Ramos (cell line): ENCODE measurements at regions not wholly inside any gene's neighbourhood (a gene's known extent, or its start where the extent isn't known, plus 50 kb on each side); places are given as distances from the start of the nearest gene placed in this dataset.
"Not testable (repeated sequence)": the region's sequence is repeated elsewhere in the genome, so short reads cannot be mapped to it uniquely, and the experiment has no call there.

Experiments
- in situ Hi-C: fragments of 300-500 bp; cut with MboI; formaldehyde crosslinking; loops from one replicate; pipeline ENCODE4 v1.14.3; 2022; ENCODE audit warnings: low sequenced_read_pairs; ENCODE audit not compliant: unreplicated experiment

DNA sequence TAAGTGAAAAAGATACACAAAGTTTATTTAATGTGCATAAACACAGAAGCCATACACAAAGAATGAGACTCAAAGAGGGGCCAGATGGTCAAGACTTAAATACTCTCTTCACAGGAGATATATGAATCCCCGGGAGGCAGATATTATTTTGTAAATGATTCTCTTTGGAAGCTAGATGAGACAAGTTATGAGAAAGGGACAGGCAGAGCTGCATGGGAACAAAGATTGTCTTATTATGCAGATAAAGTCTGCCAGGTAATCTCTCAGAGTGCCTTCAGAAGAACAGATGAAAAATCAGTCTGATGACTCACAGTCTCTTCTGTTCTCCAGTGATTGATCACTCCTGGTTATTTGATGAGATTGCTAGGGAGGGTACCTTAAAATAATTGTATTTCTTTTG is 89.0 kb downstream of the NAF1 start:
- in situ Hi-C loops, result no loop called here

DNA sequence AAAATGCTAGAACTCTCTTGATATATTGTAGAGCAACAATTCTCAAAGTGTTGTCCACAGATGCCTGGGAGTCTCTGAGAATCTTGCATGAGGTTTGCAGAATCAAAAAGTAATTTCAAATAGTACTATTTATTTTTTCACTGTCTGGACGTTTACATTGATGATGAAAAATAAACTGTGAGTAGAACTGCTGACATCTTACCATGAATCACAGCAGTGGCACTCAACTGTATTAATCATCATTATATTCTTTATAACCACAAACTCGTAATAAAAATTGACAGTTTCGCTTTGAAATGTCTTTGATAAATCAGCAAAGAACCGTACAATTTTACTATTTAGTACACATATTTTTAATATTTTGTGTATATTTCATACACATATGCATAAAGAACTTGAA is 94.5 kb downstream of the NAF1 start:
- in situ Hi-C loops, result no loop called here

DNA sequence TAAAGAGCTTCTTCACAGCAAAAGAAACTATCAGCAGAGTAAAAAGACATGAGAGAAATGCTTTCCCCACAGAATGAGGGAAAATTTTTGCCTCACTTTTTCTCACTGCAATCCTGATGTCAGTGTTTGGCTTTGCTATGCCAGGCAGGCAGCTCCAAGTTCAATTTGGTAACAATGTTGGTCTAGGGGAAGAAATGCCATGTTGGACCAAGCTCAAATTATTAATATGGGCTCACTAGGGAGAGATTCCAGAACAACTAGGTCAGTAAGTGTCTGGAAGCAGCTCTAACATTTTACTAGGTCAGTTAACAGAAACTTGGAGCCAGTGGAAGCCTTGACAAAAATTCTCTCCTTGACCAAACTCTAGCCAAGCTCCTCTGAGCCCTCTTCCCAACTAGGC is 95.4 kb downstream of the NAF1 start:
- in situ Hi-C loops, result no loop called here

DNA sequence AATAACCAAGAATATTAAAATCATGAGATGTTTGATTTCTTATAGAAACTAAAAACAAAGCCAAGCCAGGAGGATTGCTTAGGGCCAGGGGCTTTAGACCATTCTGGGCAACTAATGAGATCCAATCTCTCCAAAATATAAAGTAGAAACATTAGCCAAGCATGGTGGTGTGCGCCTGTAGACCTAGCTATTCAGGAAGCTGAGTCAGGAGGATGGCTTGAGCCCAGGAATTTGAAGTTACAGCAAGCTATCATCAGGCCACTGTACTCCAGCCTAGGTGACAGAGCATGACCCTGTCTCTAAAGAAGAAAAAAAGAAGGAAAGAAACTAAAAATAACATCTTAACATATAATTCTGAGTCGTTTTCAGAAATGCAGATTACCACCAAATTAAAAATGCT is 96.7 kb downstream of the NAF1 start:
- in situ Hi-C loops, result no loop called here

DNA sequence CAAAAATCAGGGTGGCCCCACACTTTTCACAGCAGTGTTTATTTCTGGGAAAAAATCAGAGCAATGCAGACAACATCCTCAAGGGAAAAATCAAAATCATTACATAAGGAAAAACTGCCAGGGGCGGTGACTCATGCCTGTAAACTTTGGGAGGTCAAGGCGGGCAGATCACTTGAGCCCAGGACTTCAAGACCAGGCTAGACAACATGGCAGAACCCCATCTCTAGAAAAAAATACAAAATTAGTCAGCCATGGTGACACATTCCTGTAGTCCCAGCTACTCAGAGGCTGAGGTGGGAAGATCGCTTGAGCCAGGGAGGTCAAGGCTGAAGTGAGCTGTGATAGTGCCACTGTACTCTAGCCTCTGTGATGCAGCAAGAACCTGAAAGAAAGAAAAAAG is 102.8 kb downstream of the NAF1 start:
- in situ Hi-C loops, result no loop called here

DNA sequence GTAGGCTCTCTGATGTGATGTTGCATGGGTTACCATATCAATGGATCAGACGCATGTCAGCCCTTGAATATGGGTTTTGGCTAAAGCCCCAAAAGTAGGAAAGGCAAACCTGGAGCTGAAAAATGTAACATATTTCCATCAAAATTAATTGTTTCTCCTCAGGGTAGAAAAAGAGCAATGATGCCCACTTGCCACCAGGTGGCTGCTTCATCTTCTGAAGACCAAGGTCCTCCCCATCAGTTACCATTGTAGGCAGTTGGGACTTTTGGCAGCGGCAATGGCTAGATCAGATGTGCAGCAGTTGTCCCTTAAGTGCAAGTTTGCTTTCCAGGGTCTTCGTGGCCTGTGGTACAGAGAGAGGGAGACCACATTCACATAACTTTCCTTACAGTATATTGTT is 118.2 kb downstream of the NAF1 start:
- in situ Hi-C loops, result loop anchor here (25.0 kb wide), 1 partner anchor 536 kb away; no protein-coding TSS in a partner anchor

DNA sequence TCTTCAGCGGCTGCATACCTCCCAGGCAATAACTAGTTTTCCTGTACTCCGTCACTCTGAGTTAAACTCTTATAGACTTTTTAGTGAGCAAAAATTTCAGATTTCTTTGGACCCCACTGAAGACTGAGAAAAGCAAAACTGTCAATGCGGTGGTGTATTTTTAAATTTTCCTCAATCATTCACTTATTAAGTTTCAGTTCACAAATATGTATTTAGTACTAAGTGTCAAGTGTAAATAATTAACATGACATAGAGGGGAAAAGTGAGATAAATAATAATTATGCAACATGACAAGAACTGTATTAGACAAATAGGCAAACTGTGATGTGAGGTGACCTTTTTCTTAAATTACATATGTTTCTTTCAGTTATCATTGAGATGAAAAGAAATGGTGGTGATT is 124.4 kb downstream of the NAF1 start:
- in situ Hi-C loops, result loop anchor here (25.0 kb wide), 1 partner anchor 530 kb away; no protein-coding TSS in a partner anchor

DNA sequence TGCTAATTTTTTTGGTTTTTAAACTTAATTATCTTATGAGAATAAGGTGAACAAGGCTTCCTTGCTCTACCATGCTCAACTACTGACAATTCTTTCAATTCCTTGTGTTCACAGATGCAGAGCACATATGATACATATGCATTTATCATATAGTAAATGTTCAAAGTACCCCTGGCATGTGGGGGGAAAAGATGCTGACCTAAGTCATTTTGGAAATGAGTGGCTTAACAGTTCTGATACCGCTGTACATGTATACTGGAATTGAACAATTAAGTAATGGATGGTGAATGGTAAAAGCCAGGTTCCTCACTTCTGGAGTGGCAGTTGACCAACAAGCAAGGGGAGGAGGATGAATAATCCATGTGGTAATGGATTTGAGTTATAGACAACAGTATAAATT is 149.6 kb downstream of the NAF1 start:
- in situ Hi-C loops, result no loop called here

DNA sequence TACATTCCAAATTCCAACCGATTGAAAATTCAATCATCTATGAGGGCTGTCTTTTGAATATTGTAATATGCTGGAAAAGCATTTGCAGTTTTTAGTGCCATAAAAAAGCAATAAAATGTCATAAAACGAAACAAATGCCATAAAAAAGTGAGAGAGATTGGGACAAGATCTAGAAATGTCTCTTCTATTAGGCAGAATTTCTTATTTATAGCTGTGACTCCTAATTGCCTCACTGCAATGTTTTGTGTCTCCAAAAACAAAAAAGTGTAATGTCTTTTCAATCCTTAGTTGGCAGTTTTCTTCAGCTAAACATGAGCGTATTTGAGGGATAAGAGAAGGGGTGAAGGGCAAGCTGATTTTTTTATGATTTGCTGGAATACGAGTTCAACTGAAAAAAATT is 153.9 kb downstream of the NAF1 start:
- in situ Hi-C loops, result no loop called here

DNA sequence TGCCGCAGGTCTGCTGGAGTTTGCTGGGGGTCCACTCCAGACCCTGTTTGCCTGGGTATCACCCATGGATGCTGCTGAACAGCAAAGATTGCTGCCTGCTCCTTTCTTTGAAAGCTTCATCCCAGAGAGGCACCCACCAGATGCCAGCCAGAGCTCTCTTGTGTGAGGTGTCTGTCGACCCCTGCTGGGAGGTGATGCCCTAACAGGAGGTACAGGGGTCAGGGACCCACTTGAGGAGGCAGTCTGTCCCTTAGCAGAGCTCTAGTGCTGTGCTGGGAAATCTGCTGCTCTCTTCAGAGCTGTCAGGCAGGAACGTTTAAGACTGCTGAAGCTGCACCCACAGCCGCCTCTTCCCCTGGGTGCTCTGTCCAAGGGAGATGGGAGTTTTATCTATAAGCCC is 162.7 kb downstream of the NAF1 start:
- in situ Hi-C loops, result no loop called here

DNA sequence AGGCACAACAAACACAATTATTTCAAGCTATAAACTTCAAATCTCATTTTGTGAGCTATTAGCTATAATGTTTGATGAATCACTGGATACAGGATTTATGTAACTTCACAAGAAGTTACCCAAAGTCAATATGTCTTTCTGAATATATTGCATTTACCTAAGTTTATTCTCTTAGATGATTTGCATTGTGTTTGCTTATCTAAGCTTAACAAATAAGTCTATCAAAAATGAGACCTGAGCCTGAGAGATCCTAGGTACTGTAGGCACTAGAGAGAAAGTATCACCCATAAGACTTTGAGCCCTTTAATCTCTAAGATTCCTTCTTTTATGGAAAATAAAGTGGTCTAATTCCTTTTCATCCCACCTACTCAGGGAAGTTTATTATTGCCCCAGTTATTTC is 178.2 kb downstream of the NAF1 start:
- in situ Hi-C loops, result no loop called here

DNA sequence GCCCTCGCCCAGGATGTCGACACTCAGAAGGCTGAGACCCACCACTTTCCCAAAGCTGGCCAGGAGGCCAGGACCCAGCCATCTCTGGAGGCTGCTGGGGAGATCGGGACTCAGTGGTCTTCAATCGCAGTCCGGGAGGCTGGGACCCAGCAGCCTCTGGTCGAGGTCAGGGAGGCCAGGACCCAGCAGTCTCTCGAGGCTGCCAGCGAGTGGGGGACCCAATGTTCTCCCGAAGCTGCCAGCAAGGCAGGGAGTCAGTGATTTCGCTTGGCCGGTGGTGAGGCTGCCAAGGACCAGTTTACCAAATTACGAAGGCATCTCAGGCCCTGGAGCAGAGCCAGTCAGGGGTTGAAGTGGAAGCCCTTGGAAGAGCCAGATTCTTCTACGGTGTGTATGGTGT is 181.6 kb downstream of the NAF1 start:
- in situ Hi-C loops, result no loop called here

DNA sequence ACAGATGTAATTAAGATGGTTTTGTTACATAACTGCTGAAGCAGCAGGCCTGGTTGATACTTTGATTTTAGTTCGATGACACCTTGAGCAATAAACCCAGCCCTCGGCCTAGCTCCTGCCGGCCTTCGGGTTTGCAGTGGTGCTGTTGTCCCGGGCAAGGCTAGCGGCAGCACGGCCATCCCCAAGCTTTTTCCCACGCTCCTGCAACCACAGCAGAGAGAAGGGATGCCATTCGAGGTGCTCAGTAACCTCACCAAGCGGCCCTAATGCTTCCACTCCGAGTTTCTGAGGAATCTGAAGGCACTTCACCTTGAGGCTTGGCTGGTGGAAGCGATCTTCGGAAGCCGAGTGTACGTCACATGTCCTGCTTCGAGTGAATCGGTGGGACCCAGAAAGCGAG is 182.1 kb downstream of the NAF1 start:
- in situ Hi-C loops, result no loop called here

DNA sequence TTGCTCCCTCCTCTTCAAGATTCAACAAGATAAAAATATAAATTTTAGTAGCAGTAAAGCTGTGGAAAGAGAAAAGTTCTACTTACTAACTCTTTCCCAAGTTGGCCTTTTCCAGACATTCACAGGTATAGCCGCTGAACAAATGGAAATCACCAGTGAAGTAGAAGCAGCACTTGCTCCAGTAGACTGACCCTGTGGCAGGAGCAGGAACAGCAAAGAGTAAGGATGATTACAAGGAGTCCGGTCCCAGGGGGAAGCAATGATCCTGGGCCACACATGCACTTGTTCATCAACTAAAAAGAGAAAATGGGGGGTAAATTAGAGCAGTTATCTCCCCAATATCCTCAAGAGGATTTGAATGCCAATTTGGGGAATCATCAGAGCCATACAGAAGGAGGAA is 184.9 kb downstream of the NAF1 start:
- in situ Hi-C loops, result no loop called here

DNA sequence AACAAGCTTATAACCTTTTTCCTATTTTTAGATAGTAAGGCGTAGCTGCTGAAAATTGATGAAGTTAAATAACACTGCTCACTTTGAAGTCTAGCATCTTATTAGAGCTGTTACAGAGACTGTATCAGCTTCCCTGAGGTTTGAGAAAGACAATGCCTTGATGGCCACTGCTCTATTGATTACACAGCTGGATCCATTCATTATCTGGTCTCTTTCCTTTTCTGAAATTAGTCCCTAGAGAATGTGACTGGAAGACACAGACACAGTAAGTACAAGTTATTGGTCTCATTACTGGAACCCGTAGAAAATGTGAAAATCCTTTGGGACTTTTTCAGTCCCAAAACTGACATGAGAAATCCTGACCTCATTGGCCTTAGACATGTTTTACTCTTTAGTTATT is 188.3 kb downstream of the NAF1 start:
- in situ Hi-C loops, result no loop called here

DNA sequence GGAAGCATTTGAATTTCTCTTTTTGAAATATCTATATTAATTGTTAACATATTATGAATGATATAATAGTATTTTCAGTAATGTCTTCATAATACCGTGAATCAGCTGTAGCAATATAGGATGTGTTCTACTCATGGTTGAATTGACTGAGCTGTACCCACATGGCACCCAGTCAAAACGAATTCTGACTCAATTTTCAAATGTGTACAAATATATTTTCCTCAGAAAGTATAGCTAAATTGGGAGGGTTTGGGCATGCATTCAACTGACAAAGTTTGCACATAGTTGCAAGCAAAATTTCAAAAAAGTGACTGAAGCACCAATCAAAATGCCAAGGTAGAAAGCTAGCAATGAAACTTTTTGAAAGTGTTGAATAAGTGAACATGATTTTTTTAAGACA is 188.9 kb downstream of the NAF1 start:
- in situ Hi-C loops, result no loop called here

DNA sequence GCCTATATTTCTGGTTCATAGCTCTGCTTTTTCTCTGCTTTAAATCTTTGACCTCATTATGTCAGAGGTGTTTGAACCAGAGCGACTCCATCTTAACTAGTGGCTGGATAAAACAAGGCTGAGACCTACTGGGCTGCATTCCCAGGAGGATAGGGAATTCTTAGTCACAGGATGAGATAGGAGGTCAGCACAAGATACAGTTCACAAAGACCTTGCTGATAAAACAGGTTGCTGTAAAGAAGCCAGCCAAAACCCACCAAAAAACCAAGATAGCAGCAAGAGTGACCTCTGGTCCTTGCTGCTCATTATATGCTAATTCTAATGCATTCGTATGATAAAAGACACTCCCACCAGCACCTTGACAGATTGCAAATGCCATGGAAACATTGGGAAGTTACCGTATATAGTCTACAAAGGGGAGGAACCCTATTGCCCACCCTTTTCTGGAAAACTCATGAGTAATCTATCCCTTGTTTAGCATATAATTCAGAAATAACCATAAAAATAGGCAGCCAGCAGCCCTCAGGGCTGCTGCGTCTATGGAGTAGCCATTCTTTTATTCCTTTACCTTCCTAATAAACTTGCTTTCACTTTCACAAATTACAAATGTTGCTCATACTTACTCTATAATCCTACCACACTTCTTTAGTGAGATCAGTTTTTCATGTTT is 193.9 kb downstream of the NAF1 start:
- in situ Hi-C loops, result no loop called here

DNA sequence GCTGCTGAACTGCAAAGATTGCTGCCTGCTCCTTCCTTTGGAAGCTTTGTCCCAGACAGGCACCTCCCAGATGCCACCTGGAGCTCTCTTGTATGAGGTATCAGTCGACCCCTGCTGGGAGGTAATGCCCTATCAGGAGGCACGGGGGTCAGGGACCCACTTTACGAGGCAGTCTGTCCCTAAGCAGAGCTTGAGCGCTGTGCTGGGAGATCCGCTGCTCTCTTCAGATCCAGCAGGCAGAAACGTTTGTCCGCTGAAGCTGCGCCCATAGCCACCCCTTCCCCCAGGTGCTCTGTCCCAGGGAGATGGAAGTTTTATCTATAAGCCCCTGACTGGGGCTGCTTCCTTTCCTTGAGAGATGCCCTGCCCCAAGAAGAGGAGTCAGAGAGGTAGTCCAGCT is 197.5 kb downstream of the NAF1 start:
- in situ Hi-C loops, result no loop called here

DNA sequence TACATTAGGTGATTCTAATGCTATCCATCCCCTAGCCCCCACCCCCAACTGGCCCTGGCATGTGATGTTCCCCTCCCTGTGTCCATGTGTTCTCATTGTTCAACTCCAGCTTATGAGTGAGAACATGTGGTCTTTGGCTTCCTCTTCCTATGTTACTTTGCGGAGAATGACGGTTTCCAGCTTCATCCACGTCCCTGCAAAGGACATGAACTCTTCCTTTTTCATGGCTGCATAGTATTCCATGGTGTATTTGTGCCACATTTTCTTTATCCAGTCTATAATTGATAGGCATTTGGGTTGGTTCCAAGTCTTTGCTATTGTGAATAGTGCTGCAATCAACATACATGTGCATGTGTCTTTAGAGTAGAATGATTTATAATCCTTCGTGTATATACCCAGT is 200.7 kb downstream of the NAF1 start:
- in situ Hi-C loops, result not testable (repeated sequence)

DNA sequence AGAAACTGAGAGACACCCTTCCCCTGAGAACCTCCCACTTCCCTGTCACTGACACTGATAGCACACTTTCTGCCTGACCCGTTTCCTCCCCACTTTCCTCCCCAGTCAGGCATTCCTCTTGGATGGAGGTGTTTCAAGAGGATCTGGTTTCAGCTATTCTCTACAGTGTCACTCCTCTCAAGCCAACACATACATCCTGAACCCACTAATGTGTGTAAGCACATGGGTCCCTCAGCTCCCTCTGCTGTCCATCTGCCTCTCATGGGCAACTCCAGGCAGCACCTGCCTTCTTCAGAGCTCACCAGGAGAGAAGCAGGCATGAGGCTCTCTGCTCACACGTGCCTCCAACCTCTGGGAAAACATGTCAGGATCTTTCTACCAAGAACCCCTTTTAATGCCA is 207.6 kb downstream of the NAF1 start:
- in situ Hi-C loops, result no loop called here

DNA sequence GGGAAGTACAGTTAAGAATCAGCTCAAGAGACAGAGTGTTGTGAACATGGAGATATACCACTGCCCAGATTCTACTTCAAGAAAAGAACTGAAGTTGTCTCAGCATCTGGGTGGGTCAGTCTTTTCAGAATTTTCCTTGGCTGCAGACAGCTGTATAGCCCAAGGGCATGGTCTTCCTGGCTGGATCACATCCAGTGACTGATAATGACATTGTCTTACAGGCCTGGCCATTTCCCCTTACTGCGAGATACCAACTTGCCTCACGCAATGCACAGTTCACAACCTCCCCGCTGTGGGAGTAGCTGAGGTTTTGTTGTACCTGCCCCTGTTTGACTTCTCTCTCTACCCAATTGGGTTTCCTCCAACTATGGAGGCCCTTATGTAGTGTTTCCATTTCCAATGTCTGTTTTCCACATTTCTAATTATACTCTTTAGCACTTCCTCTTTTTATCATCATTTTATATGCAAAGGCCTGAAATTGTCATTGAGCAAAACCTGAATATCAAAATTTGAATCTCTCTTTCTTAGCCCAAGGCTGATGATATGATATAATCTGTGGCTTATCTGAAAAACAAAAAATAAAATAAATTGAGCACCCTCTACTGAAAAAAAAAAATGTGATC is 209.1 kb downstream of the NAF1 start:
- in situ Hi-C loops, result no loop called here

DNA sequence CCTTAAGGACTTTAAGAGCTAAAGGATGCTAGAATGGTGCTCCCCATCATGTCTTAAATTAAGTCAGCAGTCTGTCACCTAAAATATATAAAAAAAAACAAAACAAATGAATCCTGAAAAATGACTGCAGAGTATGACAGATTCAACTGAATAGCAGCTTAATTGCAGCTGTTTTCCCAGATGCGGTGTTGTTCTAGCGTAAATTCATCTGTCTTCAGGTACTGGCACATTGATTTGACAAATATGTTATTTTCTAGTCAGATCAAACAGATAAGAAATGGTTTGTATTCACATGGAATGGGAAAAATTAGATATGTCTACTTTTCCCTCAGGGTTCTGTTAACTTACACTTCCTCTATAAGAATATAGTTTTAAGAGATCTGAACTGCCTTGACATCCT is 211.7 kb downstream of the NAF1 start:
- in situ Hi-C loops, result no loop called here
